ENCODE measurements at regions not wholly inside any gene's neighbourhood (a gene's known extent, or its start where the extent isn't known, plus 50 kb on each side); places are given as distances from the start of the nearest gene placed in this dataset.

- no peak for TF ChIP-seq MEF2A (IDR thresholded peaks at IDR 0.05; ENCODE audit: borderline replicate concordance, low read depth)
- TF ChIP-seq ELF1 (IDR thresholded peaks at IDR 0.05) = no peak
Measured at GRCh38 chr4:124219389-124219788, 493.1 kb downstream of the ANKRD50 start (continued).

- Histone ChIP-seq H3K27me3 (ENCODE audit: insufficient read depth) (no peaks in the 10 kb centered on the region), H3K36me3 (replicated peaks in 1 of 2; ENCODE audit: control insufficient read depth in 1 of 2, insufficient read depth in 2 of 2, low read length in 1 of 2) (no peaks in the 10 kb centered on the region), H3K9me2 (no peaks in the 10 kb centered on the region), H4K20me1 (ENCODE audit: insufficient read depth) (no peaks in the 10 kb centered on the region), H3K27ac (ENCODE audit: low read depth in 2 of 2, low read length in 1 of 2) (no peak overlapping the region), H3K79me2 (ENCODE audit: insufficient read depth) (no peaks in the 10 kb centered on the region), H3K4me2 (no peak overlapping the region), H3F3A (replicated peaks; ENCODE audit: insufficient read depth) (no peaks in the 10 kb centered on the region), H3K4me1 (ENCODE audit: control insufficient read depth in 1 of 2, insufficient read depth in 2 of 2, low read depth in 1 of 2, low read length in 1 of 2) (no peaks in the 10 kb centered on the region), H2AFZ (ENCODE audit: low read depth) (no peak overlapping the region), H3K9ac (no peak overlapping the region), H3K9me3 (peaks cover 20% of the 10 kb centered on the region), H3K4me3 (ENCODE audit: low read depth in 2 of 2, low read length in 1 of 2) (no peak overlapping the region)
- ChIA-PET POLR2A (no interaction called here), CTCF (interaction anchor here (1.0 kb wide), 1 partner anchor 38 kb away, joined by 3 read pairs; no protein-coding TSS in a partner anchor)
- 69% methylated on average over 1 of the region's 1 CpG for WGBS (ENCODE audit: low lambda C conversion rate)
- no peak for DNase-seq
- TF ChIP-seq RAD21 (IDR thresholded peaks at IDR 0.05; ENCODE audit: low read length) (no peak), EZH2phosphoT487 (IDR thresholded peaks at IDR 0.05; ENCODE audit: borderline replicate concordance, low read depth) (no peak), MXI1 (IDR thresholded peaks at IDR 0.05; ENCODE audit: low read depth, low read length) (no peak), TAF1 (IDR thresholded peaks at IDR 0.05; ENCODE audit: borderline replicate concordance, low read depth, low read length) (no peak), YY1 (IDR thresholded peaks at IDR 0.05; ENCODE audit: low read depth) (no peak), ELF1 (IDR thresholded peaks at IDR 0.05) (no peak)
Measured at GRCh38 chr4:124224256-124224655, 488.3 kb downstream of the ANKRD50 start.

DNA sequence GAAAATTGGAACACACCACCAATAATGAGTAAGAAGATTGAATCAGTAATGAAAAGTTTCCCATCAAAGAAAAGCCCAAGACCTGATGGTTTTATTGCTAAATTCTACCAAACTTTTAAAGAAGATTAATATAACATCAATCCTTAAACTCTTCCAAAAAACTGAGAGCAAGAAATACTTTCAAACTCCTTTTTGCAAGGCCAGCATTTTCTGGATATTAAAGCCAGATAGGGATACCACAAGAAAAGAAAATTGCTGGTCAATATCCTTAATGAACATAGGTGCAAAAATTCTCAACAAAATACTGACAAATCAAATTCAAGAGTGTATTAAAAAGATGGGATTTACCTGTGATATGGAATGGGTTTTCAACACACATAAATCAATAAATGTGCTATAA, 484.6 kb downstream of the ANKRD50 start:
- Histone ChIP-seq H3K27me3 (ENCODE audit: insufficient read depth) (no peaks in the 10 kb centered on the region), H3K9me2 (no peaks in the 10 kb centered on the region), H2AFZ (ENCODE audit: low read depth) (no peak overlapping the region), H3K36me3 (replicated peaks in 1 of 2; ENCODE audit: control insufficient read depth in 1 of 2, insufficient read depth in 2 of 2, low read length in 1 of 2) (no peaks in the 10 kb centered on the region), H3K4me2 (no peak overlapping the region), H3K27ac (ENCODE audit: low read depth in 2 of 2, low read length in 1 of 2) (no peak overlapping the region), H3K9ac (no peak overlapping the region), H3K4me1 (ENCODE audit: control insufficient read depth in 1 of 2, insufficient read depth in 2 of 2, low read depth in 1 of 2, low read length in 1 of 2) (no peaks in the 10 kb centered on the region), H4K20me1 (ENCODE audit: insufficient read depth) (no peaks in the 10 kb centered on the region), H3K79me2 (ENCODE audit: insufficient read depth) (no peaks in the 10 kb centered on the region), H3F3A (replicated peaks; ENCODE audit: insufficient read depth) (no peaks in the 10 kb centered on the region), H3K4me3 (ENCODE audit: low read depth in 2 of 2, low read length in 1 of 2) (no peak overlapping the region), H3K9me3 (peaks cover 20% of the 10 kb centered on the region)
- no peak for TF ChIP-seq EP300 (IDR thresholded peaks at IDR 0.05; ENCODE audit: borderline replicate concordance in 1 of 2, low read depth in 1 of 2, low read length in 1 of 2)
- no peak for TF ChIP-seq SIN3A (IDR thresholded peaks at IDR 0.05; ENCODE audit: borderline replicate concordance, low read depth, low read length)
- no peak for TF ChIP-seq JUND (IDR thresholded peaks at IDR 0.05)
- no peak for TF ChIP-seq TCF12 (IDR thresholded peaks at IDR 0.05)
- TF ChIP-seq, protein P1, sequence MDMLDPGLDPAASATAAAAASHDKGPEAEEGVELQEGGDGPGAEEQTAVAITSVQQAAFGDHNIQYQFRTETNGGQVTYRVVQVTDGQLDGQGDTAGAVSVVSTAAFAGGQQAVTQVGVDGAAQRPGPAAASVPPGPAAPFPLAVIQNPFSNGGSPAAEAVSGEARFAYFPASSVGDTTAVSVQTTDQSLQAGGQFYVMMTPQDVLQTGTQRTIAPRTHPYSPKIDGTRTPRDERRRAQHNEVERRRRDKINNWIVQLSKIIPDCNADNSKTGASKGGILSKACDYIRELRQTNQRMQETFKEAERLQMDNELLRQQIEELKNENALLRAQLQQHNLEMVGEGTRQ (IDR thresholded peaks at IDR 0.05; ENCODE audit: borderline replicate concordance, low read depth, low read length) = no peak
- TF ChIP-seq TEAD4 (IDR thresholded peaks at IDR 0.05; ENCODE audit: borderline replicate concordance, insufficient read depth) = no peak
- CTCF ChIA-PET = no interaction called here
- DNase-seq = no peak
- POLR2A ChIA-PET = no interaction called here

Measured in SK-N-SH (cell line).